Nephron (organoid): ENCODE measurements at regions not wholly inside any gene's neighbourhood (a gene's known extent, or its start where the extent isn't known, plus 50 kb on each side); places are given as distances from the start of the nearest gene placed in this dataset.

Source experiments
- H3K27ac Mint-ChIP-seq, 3 experiments: 2 replicates each; pipeline ENCODE4 v1.8.0; 2020; ENCODE audit warnings: mixed read lengths in 3 of 3, mild to moderate bottlenecking in 2 of 3, moderate library complexity in 1 of 3
- H3K27me3 Mint-ChIP-seq: 2 replicates; pipeline ENCODE4 v1.8.0; 2021; ENCODE audit warnings: low read depth, mild to moderate bottlenecking, moderate library complexity, mixed read lengths
- H3K36me3 Mint-ChIP-seq: 2 replicates; pipeline ENCODE4 v1.8.0; 2020; ENCODE audit warnings: low read depth, mixed read lengths
- H3K4me1 Mint-ChIP-seq: 2 replicates; pipeline ENCODE4 v1.8.0; 2020; ENCODE audit warnings: mixed read lengths
- H3K4me3 Mint-ChIP-seq, 3 experiments: 2 replicates each; pipeline ENCODE4 v1.8.0; 2020; ENCODE audit warnings: mild to moderate bottlenecking in 3 of 3, mixed read lengths in 3 of 3, moderate library complexity in 2 of 3
- H3K9me3 Mint-ChIP-seq: 2 replicates; pipeline ENCODE4 v1.8.0; 2020; ENCODE audit warnings: mixed read lengths
- TF ChIP-seq, protein P1 (sequence below), 3 experiments: fragments of 200-600 bp; sonication (generic); IDR thresholded peaks; one replicate each; pipeline ENCODE4 v1.5.0; 2021; ENCODE audit warnings: antibody characterized with exemption in 3 of 3; ENCODE audit not compliant: unreplicated experiment in 3 of 3

DNA sequence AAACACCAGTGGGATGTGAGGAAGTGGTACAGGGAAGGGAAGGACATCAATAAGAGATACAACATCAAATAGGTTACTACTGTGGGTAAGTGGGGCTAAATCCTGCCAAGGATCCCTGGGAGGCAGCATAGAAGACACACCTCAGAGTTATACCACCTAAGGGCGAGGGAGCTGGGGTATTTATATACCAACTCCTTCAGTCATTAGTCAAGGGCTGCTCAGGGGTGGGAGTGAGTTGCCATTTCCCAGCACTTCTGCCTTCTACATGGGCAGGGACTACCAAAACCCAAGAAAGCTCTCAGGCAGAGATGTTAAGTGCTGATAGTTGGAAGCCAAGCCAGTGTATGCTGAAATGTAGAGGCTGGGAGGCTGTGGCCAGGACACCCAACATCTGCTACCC, 57.5 kb upstream of the MARCHF10 start:
- Mint-ChIP-seq H3K27ac (no peak overlapping the region), H3K9me3 (no peaks in the 10 kb centered on the region), H3K36me3 (no peaks in the 10 kb centered on the region), H3K4me1 (peaks cover 40% of the 10 kb centered on the region), H3K27me3 (peaks cover 16% of the 10 kb centered on the region), H3K4me3 (no peak overlapping the region)
- TF ChIP-seq, protein P1, sequence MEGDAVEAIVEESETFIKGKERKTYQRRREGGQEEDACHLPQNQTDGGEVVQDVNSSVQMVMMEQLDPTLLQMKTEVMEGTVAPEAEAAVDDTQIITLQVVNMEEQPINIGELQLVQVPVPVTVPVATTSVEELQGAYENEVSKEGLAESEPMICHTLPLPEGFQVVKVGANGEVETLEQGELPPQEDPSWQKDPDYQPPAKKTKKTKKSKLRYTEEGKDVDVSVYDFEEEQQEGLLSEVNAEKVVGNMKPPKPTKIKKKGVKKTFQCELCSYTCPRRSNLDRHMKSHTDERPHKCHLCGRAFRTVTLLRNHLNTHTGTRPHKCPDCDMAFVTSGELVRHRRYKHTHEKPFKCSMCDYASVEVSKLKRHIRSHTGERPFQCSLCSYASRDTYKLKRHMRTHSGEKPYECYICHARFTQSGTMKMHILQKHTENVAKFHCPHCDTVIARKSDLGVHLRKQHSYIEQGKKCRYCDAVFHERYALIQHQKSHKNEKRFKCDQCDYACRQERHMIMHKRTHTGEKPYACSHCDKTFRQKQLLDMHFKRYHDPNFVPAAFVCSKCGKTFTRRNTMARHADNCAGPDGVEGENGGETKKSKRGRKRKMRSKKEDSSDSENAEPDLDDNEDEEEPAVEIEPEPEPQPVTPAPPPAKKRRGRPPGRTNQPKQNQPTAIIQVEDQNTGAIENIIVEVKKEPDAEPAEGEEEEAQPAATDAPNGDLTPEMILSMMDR (IDR thresholded peaks at IDR 0.05; ENCODE audit: unreplicated experiment in 3 of 3): no peak

DNA sequence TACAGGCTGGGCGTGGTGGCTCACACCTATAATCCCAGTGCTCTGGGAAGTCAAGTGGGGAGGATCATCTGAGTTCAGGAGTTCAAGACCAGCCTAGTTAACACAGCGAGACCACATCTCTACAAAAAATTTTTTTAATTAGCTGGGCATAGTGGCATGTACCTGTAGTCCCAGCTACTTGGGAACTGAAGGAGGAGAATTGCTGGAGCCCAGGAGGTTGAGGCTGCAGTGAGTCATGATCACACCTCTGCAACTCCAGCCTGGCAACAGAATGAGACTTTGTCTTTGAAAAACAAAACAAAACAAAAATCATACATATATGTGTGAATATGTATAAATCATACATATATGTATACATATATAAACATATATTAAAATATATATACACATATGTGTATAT, 54.1 kb upstream of the MARCHF10 start:
- TF ChIP-seq, protein P1 (IDR thresholded peaks at IDR 0.05; ENCODE audit: unreplicated experiment in 3 of 3): no peak
- Mint-ChIP-seq H3K27ac (no peak overlapping the region), H3K36me3 (no peaks in the 10 kb centered on the region), H3K4me1 (peaks cover 23% of the 10 kb centered on the region), H3K9me3 (no peaks in the 10 kb centered on the region), H3K4me3 (no peak overlapping the region), H3K27me3 (peaks cover 16% of the 10 kb centered on the region)

DNA sequence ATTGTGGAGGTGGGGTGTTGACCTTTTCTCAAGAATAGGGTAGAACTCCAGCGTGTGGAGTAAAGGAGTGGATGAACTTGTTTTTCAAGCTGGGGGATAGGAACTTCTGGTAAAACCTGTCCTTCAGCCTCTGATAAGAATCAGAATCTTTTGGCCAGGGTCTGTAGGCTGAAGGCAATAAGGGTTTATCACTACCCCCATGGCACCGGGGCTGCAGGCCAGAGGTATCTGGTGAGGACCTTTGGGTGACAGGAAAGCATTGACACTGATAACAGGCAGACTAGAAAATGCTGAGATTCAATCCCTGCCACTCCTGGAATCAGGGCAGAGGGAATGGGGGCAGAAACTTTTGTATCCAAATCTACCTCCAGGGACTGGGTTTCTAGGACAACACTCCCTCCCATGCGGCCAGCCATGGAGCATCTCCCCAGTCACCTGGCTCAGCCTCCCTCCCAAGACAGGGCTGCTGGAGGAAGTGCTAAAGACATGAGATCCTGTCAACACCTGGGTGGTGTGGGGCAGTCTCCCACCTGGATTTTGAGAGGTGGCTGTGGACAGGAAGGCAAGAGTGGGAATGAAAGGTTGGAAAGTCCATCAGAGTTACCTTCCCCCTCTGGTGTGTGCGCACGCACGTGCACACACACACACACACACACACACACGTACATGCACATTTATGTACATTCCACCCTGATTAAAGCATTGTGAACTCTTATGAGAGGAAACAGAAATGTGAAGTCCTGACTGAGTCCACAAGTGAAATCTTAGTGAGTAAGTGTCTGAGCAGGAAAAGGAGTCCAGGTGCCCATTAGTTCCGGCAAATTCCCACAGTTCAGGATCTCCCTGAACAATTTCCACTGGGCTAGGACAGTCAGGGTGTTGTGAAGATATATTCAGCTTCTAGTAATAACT, 53.1 kb upstream of the MARCHF10 start:
- Mint-ChIP-seq H3K4me3 (no peak overlapping the region), H3K27me3 (peaks cover 10% of the 10 kb centered on the region), H3K9me3 (no peaks in the 10 kb centered on the region), H3K4me1 (peaks cover 26% of the 10 kb centered on the region), H3K27ac (no peak overlapping the region), H3K36me3 (no peaks in the 10 kb centered on the region)
- TF ChIP-seq, protein P1 (IDR thresholded peaks at IDR 0.05; ENCODE audit: unreplicated experiment in 3 of 3): no peak

DNA sequence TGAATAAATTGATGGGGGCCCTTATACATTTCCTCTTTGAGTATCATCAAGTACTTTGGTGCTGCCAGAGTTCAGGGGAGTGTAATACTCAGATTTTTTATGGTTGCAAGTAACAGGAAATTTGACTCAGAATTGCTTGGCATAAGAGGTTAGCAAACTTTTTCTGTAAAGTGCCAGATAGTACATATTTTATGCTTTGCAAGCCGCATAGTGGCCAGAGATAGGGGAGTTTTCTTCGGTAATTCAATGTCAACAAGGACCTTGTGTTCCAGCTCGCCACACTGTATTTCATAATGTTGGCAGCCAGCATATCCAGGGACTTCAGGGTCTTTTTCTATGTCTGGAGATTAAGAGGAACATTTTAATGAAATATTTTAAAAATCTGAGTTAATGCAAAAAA, 51.0 kb upstream of the MARCHF10 start:
- H3K9me3 Mint-ChIP-seq: peaks cover under 1% of the 10 kb centered on the region
- H3K27me3 Mint-ChIP-seq: peaks cover 5% of the 10 kb centered on the region
- TF ChIP-seq, protein P1 (IDR thresholded peaks at IDR 0.05; ENCODE audit: unreplicated experiment in 3 of 3): no peak
- H3K4me1 Mint-ChIP-seq: peaks cover 40% of the 10 kb centered on the region
- no peak overlapping the region for H3K4me3 Mint-ChIP-seq
- H3K27ac Mint-ChIP-seq: peak overlapping the region; percentile 11 to 51 (median 27)
- no peaks in the 10 kb centered on the region for H3K36me3 Mint-ChIP-seq
